Psoas muscle (tissue), 7 donors: ENCODE measurements at regions not wholly inside any gene's neighbourhood (a gene's known extent, or its start where the extent isn't known, plus 50 kb on each side); places are given as distances from the start of the nearest gene placed in this dataset.
"Not testable (repeated sequence)": the region's sequence is repeated elsewhere in the genome, so short reads cannot be mapped to it uniquely, and the experiment has no call there.

Experiments used
- ATAC-seq, 4 donors: fragments of 200-7000 bp; cut with Tn5 transposase; one replicate each; pipeline ENCODE4 v1.9.1; 2020; ENCODE audit warnings: moderate library complexity in 3 of 4, mild to moderate bottlenecking in 2 of 4
- DNase-seq, 2 donors: peaks; one replicate each; pipeline ENCODE4 v3.0.0-alpha.2; 2020
- H3K27ac ChIP-seq: fragments of 200-600 bp; one replicate; pipeline ENCODE4 v1.8.0; 2022
- H3K27me3 ChIP-seq, 3 donors: fragments of 200-600 bp in 1 of 3; one replicate each; pipeline versions ENCODE4 v1.6.1 to v1.8.0; 2013 to 2022; ENCODE audit warnings: low read length in 2 of 3, mild to moderate bottlenecking in 2 of 3, moderate library complexity in 1 of 3; ENCODE audit not compliant: insufficient read depth in 3 of 3
- H3K36me3 ChIP-seq, 2 donors: fragments of 200-600 bp in 1 of 2; one replicate each; pipeline versions ENCODE4 v1.6.1 to v1.8.0; 2013 to 2022; ENCODE audit warnings: low read depth in 1 of 2, mild to moderate bottlenecking in 1 of 2, moderate library complexity in 1 of 2; ENCODE audit not compliant: insufficient read depth in 1 of 2
- H3K4me1 ChIP-seq: fragments of 200-600 bp; one replicate; pipeline ENCODE4 v1.8.0; 2022
- H3K4me3 ChIP-seq: fragments of 200-600 bp; one replicate; pipeline ENCODE4 v1.8.0; 2022; ENCODE audit warnings: mild to moderate bottlenecking
- H3K9me3 ChIP-seq: fragments of 200-600 bp; one replicate; pipeline ENCODE4 v1.8.0; 2022
- WGBS, 3 donors: extraction: QIAGEN DNeasy Blood & Tissue Kit; methylation state at CpG; one replicate each; pipeline versions ENCODE4 v1.1.6 to v1.1.7; 2013; 5-methylcytosine and 5-hydroxymethylcytosine counted together
- intact Hi-C, 2 donors: fragments of 100-400 bp; cut with DNase I; formaldehyde crosslinking; loops; one replicate each; pipeline versions ENCODE4 v1.11.0 to v1.14.2; 2022
- TF ChIP-seq, protein P1 (sequence below): fragments of 200-600 bp; IDR thresholded peaks from one replicate; pipeline ENCODE4 v1.8.0; 2022; ENCODE audit warnings: antibody characterized with exemption
- donor health status: healthy with polysubstance abuse.
- donor health status: DM: no; HTN: no; CAD: no; lungs with moderate emphysema.
- donor health status: Bipolar disorder and iron deficiency.
- donor health status: healthy.
- donor health status: DM: yes; HTN: yes; CAD: no.
- donor health status: DM: no; HTN: no; CAD: no.
- donor health status: DM: yes; HTN: yes; CAD: no.

DNA sequence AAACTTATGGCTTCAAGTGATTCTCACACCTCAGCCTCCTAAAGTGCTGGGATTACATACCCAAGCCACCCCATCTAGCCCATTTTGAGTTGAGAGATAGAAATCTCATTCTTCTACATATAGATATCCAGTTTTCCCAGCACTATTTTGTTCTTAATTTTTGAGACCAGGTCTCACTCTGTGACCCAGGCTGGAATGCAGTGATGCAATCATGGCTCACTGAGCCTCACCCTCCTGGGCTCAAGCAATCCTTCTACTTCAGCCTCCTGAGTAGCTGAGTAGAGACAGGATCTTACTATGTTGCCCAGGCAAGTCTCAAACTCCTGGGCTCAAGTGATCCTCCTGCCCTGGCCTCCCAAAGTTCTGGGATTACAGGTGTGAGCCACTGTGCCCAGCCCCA lies 60.9 kb upstream of the CTNNA1 start:
- ATAC-seq (no peak), DNase-seq (no peak)
- H3K36me3 ChIP-seq: no peaks in the 10 kb centered on the region
- no peaks in the 10 kb centered on the region for H3K27me3 ChIP-seq
- intact Hi-C loops: no loop called here
- TF ChIP-seq, protein P1, sequence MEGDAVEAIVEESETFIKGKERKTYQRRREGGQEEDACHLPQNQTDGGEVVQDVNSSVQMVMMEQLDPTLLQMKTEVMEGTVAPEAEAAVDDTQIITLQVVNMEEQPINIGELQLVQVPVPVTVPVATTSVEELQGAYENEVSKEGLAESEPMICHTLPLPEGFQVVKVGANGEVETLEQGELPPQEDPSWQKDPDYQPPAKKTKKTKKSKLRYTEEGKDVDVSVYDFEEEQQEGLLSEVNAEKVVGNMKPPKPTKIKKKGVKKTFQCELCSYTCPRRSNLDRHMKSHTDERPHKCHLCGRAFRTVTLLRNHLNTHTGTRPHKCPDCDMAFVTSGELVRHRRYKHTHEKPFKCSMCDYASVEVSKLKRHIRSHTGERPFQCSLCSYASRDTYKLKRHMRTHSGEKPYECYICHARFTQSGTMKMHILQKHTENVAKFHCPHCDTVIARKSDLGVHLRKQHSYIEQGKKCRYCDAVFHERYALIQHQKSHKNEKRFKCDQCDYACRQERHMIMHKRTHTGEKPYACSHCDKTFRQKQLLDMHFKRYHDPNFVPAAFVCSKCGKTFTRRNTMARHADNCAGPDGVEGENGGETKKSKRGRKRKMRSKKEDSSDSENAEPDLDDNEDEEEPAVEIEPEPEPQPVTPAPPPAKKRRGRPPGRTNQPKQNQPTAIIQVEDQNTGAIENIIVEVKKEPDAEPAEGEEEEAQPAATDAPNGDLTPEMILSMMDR: no peak
- H3K9me3 ChIP-seq: no peaks in the 10 kb centered on the region
- no peaks in the 10 kb centered on the region for H3K4me1 ChIP-seq
- no peak overlapping the region for H3K27ac ChIP-seq
- no peak overlapping the region for H3K4me3 ChIP-seq

DNA sequence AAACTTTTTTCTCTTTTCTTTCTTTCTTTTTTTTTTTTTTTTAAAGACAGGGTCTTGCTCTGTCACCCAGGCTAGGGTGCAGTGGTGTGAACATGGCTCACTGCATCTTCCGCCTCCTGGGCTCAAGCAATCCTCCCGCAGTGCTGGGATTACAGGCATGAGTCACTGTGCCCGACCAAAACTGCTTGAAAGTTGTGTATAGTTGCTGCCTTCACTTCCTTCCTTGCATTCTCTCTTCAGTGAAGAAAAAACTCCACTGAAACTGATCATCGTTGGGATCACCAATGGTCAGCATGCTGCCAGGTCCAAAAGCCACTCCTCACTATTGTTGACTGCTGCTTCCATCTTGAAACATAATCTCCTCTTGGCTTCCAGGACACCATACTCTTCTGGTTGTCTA lies 66.6 kb upstream of the CTNNA1 start:
- H3K9me3 ChIP-seq: no peaks in the 10 kb centered on the region
- no peaks in the 10 kb centered on the region for H3K27me3 ChIP-seq
- ATAC-seq (no peak), DNase-seq (no peak)
- H3K36me3 ChIP-seq: no peaks in the 10 kb centered on the region
- WGBS, 3 donors: 66 to 70% (median 67%) methylated on average over 4 of the region's 4 CpGs
- TF ChIP-seq, protein P1: no peak
- no peaks in the 10 kb centered on the region for H3K4me1 ChIP-seq
- H3K27ac ChIP-seq: no peak overlapping the region
- intact Hi-C loops: no loop called here
- no peak overlapping the region for H3K4me3 ChIP-seq

DNA sequence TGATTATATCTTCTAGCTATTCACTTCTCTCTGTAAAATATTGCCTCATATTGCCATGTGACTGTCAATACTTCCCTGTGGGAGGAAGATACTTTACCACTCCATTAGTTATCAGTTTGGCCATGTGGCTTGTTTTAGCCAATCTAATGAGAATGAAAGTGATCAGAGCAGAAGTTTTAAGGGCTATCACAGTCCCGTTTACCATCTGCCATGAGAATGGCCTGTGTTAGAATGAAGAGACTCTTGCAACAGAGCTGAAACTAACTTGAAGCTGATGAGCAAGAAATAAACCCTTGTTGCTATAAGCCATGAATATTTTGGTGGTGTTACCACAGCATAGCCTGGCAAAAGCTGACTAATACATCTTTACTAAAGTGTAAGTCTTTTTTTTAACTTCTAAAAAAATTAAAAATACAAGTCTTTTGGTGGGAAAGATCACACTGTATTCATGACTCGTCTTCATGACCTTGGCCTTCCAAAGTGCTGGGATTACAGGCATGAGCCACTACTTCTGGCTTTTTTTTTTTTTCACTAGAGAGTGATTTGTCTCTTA lies 68.0 kb upstream of the CTNNA1 start:
- ATAC-seq (no peak), DNase-seq (no peak)
- Histone ChIP-seq H3K4me3 (no peak overlapping the region), H3K27ac (no peak overlapping the region), H3K9me3 (no peaks in the 10 kb centered on the region), H3K4me1 (no peaks in the 10 kb centered on the region), H3K36me3 (no peaks in the 10 kb centered on the region), H3K27me3 (no peaks in the 10 kb centered on the region)
- TF ChIP-seq, protein P1: no peak
- 48 to 66% (median 51%) methylated on average over 2 of the region's 2 CpGs for WGBS, 3 donors
- intact Hi-C loops: no loop called here

DNA sequence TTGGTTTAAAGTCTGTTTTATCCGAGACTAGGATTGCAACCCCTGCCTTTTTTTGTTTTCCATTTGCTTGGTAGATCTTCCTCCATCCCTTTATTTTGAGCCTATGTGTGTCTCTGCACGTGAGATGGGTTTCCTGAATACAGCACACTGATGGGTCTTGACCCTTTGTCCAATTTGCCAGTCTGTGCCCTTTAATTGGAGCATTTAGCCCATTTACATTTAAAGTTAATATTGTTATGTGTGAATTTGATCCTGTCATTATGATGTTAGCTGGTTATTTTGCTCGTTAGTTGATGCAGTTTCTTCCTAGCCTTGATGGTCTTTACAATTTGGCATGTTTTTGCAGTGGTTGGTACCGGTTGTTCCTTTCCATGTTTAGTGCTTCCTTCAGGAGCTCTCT lies 70.8 kb upstream of the CTNNA1 start:
- H3K27me3 ChIP-seq, H3K27ac ChIP-seq, H3K4me3 ChIP-seq, ATAC-seq, H3K36me3 ChIP-seq, DNase-seq, H3K9me3 ChIP-seq, intact Hi-C loops, H3K4me1 ChIP-seq: not testable (repeated sequence)
- 61 to 71% methylated on average over 2 to 3 of the region's 4 CpGs; no CpG with 5 or more reads in 1 of the 3 donors for WGBS, 3 donors

DNA sequence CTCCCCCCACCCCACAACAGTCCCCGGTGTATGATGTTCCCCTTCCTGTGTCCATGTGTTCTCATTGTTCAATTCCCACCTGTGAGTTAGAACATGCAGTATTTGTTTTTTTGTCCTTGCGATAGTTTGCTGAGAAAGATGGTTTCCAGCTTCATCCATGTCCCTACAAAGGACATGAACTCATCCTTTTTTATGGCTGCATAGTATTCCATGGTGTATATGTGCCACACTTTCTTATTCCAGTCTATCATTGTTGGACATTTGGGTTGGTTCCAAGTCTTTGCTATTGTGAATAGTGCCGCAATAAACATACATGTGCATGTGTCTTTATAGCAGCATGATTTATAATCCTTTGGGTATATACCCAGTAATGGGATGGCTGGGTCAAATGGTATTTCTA lies 74.4 kb upstream of the CTNNA1 start:
- H3K4me3 ChIP-seq, H3K36me3 ChIP-seq, ATAC-seq, H3K27ac ChIP-seq, DNase-seq, H3K27me3 ChIP-seq, H3K4me1 ChIP-seq, intact Hi-C loops, H3K9me3 ChIP-seq: not testable (repeated sequence)
- WGBS, 3 donors: 86 to 92% (median 88%) methylated on average over 2 of the region's 3 CpGs

DNA sequence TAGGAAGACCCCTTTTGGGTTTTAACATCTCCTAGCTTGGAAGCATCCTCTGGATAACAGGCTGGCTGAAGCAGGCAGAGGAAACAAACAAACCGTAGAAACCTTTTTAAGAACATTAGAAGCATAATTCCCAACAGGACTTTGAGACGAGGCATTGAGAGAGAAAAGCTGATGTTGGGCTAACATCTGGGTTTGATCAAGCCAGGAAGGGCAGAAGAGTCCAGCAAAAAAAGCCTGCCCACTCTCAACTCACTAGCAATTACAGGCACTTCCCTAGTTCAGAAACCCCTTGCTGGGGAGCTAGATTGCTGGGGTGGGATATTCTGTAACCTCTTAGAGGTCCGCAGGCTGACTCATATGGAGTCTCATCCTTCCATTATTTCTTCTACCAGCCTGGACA lies 75.4 kb upstream of the CTNNA1 start:
- DNase-seq: no peak
- intact Hi-C loops: no loop called here
- ATAC-seq: no peak
- TF ChIP-seq, protein P1: no peak
- no peak overlapping the region for H3K27ac ChIP-seq
- no peaks in the 10 kb centered on the region for H3K4me1 ChIP-seq
- WGBS, 3 donors: 53 to 61% (median 58%) methylated on average over 3 of the region's 3 CpGs
- no peaks in the 10 kb centered on the region for H3K27me3 ChIP-seq
- H3K9me3 ChIP-seq: peaks cover 6% of the 10 kb centered on the region
- H3K36me3 ChIP-seq: no peaks in the 10 kb centered on the region
- H3K4me3 ChIP-seq: no peak overlapping the region
